Stomach (tissue), 4 donors: ENCODE measurements at regions not wholly inside any gene's neighbourhood (a gene's known extent, or its start where the extent isn't known, plus 50 kb on each side); places are given as distances from the start of the nearest gene placed in this dataset.

Experiments used
- EP300 ChIP-seq: sonication (generic); formaldehyde crosslinking; IDR thresholded peaks from one replicate; pipeline ENCODE4 v1.6.1; 2017; ENCODE audit warnings: antibody characterized with exemption
- POLR2A ChIP-seq, 4 donors: fragments of 450-650 bp; IDR thresholded peaks; one replicate each; pipeline ENCODE4 v1.6.1; 2016; ENCODE audit warnings: antibody characterized with exemption in 4 of 4, control low read depth in 2 of 4, mild to moderate bottlenecking in 1 of 4, moderate library complexity in 1 of 4
- TF ChIP-seq, protein P1 (sequence below), 7 experiments: fragments of 450-650 bp in 4 of 7; fragments of 200-600 bp in 3 of 7; sonication (generic) in 3 of 7; IDR thresholded peaks; one replicate each; pipeline ENCODE4 v1.5.1; 2016 to 2019; ENCODE audit warnings: antibody characterized with exemption in 7 of 7, control low read depth in 2 of 7, mild to moderate bottlenecking in 1 of 7

DNA sequence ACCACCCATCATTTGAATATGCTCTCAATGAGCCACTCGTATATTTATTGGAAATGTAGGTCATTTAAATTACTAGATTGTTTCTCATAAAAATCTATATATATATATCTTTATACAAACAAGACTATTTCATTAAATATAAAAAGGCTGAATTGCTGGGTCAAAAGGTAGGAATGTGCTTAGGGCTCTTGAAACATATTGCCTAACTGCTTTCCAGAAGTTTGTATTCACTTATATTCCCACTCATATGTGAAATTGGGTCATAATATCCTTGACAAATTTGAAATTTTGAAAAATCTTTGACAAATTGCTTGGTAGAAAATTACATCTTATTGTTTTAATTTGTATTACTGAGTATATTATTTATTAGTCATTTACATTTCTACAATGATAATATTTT, 999.8 kb upstream of the CDH2 start:
- TF ChIP-seq EP300: no peak
- TF ChIP-seq, protein P1, sequence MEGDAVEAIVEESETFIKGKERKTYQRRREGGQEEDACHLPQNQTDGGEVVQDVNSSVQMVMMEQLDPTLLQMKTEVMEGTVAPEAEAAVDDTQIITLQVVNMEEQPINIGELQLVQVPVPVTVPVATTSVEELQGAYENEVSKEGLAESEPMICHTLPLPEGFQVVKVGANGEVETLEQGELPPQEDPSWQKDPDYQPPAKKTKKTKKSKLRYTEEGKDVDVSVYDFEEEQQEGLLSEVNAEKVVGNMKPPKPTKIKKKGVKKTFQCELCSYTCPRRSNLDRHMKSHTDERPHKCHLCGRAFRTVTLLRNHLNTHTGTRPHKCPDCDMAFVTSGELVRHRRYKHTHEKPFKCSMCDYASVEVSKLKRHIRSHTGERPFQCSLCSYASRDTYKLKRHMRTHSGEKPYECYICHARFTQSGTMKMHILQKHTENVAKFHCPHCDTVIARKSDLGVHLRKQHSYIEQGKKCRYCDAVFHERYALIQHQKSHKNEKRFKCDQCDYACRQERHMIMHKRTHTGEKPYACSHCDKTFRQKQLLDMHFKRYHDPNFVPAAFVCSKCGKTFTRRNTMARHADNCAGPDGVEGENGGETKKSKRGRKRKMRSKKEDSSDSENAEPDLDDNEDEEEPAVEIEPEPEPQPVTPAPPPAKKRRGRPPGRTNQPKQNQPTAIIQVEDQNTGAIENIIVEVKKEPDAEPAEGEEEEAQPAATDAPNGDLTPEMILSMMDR (IDR thresholded peaks at IDR 0.05): no peak
- TF ChIP-seq POLR2A (IDR thresholded peaks at IDR 0.05): no peak
